Epithelial cell of prostate (primary cell): ENCODE measurements at regions not wholly inside any gene's neighbourhood (a gene's known extent, or its start where the extent isn't known, plus 50 kb on each side); places are given as distances from the start of the nearest gene placed in this dataset.
A peak's percentile ranks its signal among the peaks of the same experiment; 100 is the strongest.

ENCODE experiments used
- DNase-seq: peaks from one replicate; pipeline ENCODE4 v3.0.0-alpha.2; 2011; ENCODE audit warnings: low read depth, low spot score
- H3K27ac ChIP-seq: fragments of 450-650 bp; 2 replicates; pipeline ENCODE4 v1.5.1; 2017; ENCODE audit warnings: mild to moderate bottlenecking

GRCh38 chr6:84486526-84486925 is 259.1 kb upstream of the CEP162 start:
- DNase-seq, result no peak
- no peak overlapping the region for H3K27ac ChIP-seq

GRCh38 chr6:84469144-84469543 is 241.7 kb upstream of the CEP162 start:
- no peak overlapping the region for H3K27ac ChIP-seq
- no peak for DNase-seq

- no peak for DNase-seq
- no peak overlapping the region for H3K27ac ChIP-seq
Measured at GRCh38 chr6:84467296-84467695, 239.9 kb upstream of the CEP162 start.

GRCh38 chr6:84466511-84466910 is 239.1 kb upstream of the CEP162 start:
- peak; percentile 22 for DNase-seq
- H3K27ac ChIP-seq, result no peak overlapping the region

- DNase-seq, result no peak
Measured at GRCh38 chr6:84464471-84464870, 237.0 kb upstream of the CEP162 start.

GRCh38 chr6:84462698-84463097 is 235.3 kb upstream of the CEP162 start:
- DNase-seq, result no peak
- H3K27ac ChIP-seq, result no peak overlapping the region

More at GRCh38 chr6:84464471-84464870, 237.0 kb upstream of the CEP162 start:
- H3K27ac ChIP-seq, result no peak overlapping the region

- DNase-seq, result no peak
- no peak overlapping the region for H3K27ac ChIP-seq
Measured at GRCh38 chr6:84461461-84461860, 234.0 kb upstream of the CEP162 start.

- no peak for DNase-seq
- no peak overlapping the region for H3K27ac ChIP-seq
Measured at GRCh38 chr6:84460491-84460890, 233.0 kb upstream of the CEP162 start.

- no peak for DNase-seq
- H3K27ac ChIP-seq, result no peak overlapping the region
Measured at GRCh38 chr6:84459401-84459800, 232.0 kb upstream of the CEP162 start.

GRCh38 chr6:84458271-84458670 is 230.8 kb upstream of the CEP162 start:
- DNase-seq, result no peak
- no peak overlapping the region for H3K27ac ChIP-seq

GRCh38 chr6:84457276-84457675 is 229.8 kb upstream of the CEP162 start:
- DNase-seq, result no peak
- H3K27ac ChIP-seq, result no peak overlapping the region

- DNase-seq, result no peak
- no peak overlapping the region for H3K27ac ChIP-seq
Measured at GRCh38 chr6:84456803-84457202, 229.4 kb upstream of the CEP162 start.

GRCh38 chr6:84455511-84456029 is 228.1 kb upstream of the CEP162 start:
- DNase-seq, result no peak
- no peak overlapping the region for H3K27ac ChIP-seq

GRCh38 chr6:84453499-84453898 is 226.1 kb upstream of the CEP162 start:
- H3K27ac ChIP-seq, result no peak overlapping the region
- DNase-seq, result no peak

- no peak for DNase-seq
- H3K27ac ChIP-seq, result no peak overlapping the region
Measured at GRCh38 chr6:84450018-84450417, 222.6 kb upstream of the CEP162 start.

GRCh38 chr6:84449220-84449619 is 221.8 kb upstream of the CEP162 start:
- no peak overlapping the region for H3K27ac ChIP-seq
- DNase-seq, result no peak

GRCh38 chr6:84448331-84448730 is 220.9 kb upstream of the CEP162 start:
- H3K27ac ChIP-seq, result no peak overlapping the region
- no peak for DNase-seq

GRCh38 chr6:84447651-84448050 is 220.2 kb upstream of the CEP162 start:
- DNase-seq, result no peak
- no peak overlapping the region for H3K27ac ChIP-seq

GRCh38 chr6:84445068-84445467 is 217.6 kb upstream of the CEP162 start:
- no peak for DNase-seq
- H3K27ac ChIP-seq, result no peak overlapping the region

- H3K27ac ChIP-seq, result no peak overlapping the region
- no peak for DNase-seq
Measured at GRCh38 chr6:84442208-84442607, 214.8 kb upstream of the CEP162 start.

- no peak for DNase-seq
- no peak overlapping the region for H3K27ac ChIP-seq
Measured at GRCh38 chr6:84441456-84441855, 214.0 kb upstream of the CEP162 start.

- no peak for DNase-seq
- no peak overlapping the region for H3K27ac ChIP-seq
Measured at GRCh38 chr6:84434550-84434949, 207.1 kb upstream of the CEP162 start.

- no peak for DNase-seq
- H3K27ac ChIP-seq, result no peak overlapping the region
Measured at GRCh38 chr6:84432619-84433018, 205.2 kb upstream of the CEP162 start.
